Caco-2 (cell line): ENCODE measurements at regions not wholly inside any gene's neighbourhood (a gene's known extent, or its start where the extent isn't known, plus 50 kb on each side); places are given as distances from the start of the nearest gene placed in this dataset.

Source experiments
- BruUV-seq: library from RNA; stranded (reverse); fragments of 400-500 nt; replicated peaks from 2 replicates; lab custom pipeline; 2021; lab: Mats Ljungman, UMichigan
- CTCF ChIA-PET: fragments of 300-600 bp; sonication (Branson Sonifier 250); formaldehyde crosslinking; loops from one replicate; lab custom pipeline; 2022; ENCODE audit warnings: antibody characterized with exemption; lab: Charles Lee
- POLR2A ChIA-PET: fragments of 300-600 bp; sonication (Branson Sonifier 250); formaldehyde crosslinking; loops from one replicate; lab custom pipeline; 2022; ENCODE audit warnings: antibody characterized with exemption; lab: Charles Lee
- DNase-seq, 2 experiments: peaks; one replicate each; pipeline versions ENCODE4 v3.0.0 to v3.0.0-alpha.2; 2020 to 2022
- H3K27me3 ChIP-seq: replicated peaks from 2 replicates; pipeline ENCODE4 v1.6.0; 2011; ENCODE audit warnings: low read length; ENCODE audit not compliant: control insufficient read depth, insufficient read depth
- H3K36me3 ChIP-seq: 2 replicates; pipeline ENCODE4 v1.5.1; 2011; ENCODE audit warnings: low read length; ENCODE audit not compliant: control insufficient read depth, insufficient read depth
- H3K4me1 ChIP-seq: fragments of 250-450 bp; sonication (Bioruptor Pico); 2 replicates; pipeline ENCODE4 v1.5.1; 2020; ENCODE audit warnings: mild to moderate bottlenecking
- H3K4me3 ChIP-seq: 2 replicates; pipeline ENCODE4 v1.5.1; 2011; ENCODE audit warnings: low read depth, mild to moderate bottlenecking, control low read depth, low read length
- H3K9me3 ChIP-seq: fragments of 250-450 bp; sonication (Bioruptor Pico); 2 replicates; pipeline ENCODE4 v1.5.1; 2020; ENCODE audit warnings: mild to moderate bottlenecking, moderate library complexity
- H3K27ac Mint-ChIP-seq: one replicate; pipeline ENCODE4 v1.8.0; 2022; ENCODE audit warnings: mixed read lengths; ENCODE audit not compliant: unreplicated experiment
- H3K27me3 Mint-ChIP-seq: one replicate; pipeline ENCODE4 v1.8.0; 2022; ENCODE audit warnings: mixed read lengths; ENCODE audit not compliant: insufficient read depth, unreplicated experiment
- H3K36me3 Mint-ChIP-seq: one replicate; pipeline ENCODE4 v1.8.0; 2022; ENCODE audit warnings: mild to moderate bottlenecking, mixed read lengths; ENCODE audit not compliant: insufficient read depth, unreplicated experiment
- H3K4me1 Mint-ChIP-seq: one replicate; pipeline ENCODE4 v1.8.0; 2022; ENCODE audit warnings: low read depth, mixed read lengths; ENCODE audit not compliant: unreplicated experiment
- H3K4me3 Mint-ChIP-seq: one replicate; pipeline ENCODE4 v1.8.0; 2022; ENCODE audit warnings: mild to moderate bottlenecking, moderate library complexity, mixed read lengths; ENCODE audit not compliant: unreplicated experiment
- H3K9me3 Mint-ChIP-seq: one replicate; pipeline ENCODE4 v1.8.0; 2022; ENCODE audit warnings: mixed read lengths; ENCODE audit not compliant: unreplicated experiment
- CTCF ChIP-seq, 2 experiments: fragments of 200-600 bp in 1 of 2; IDR thresholded peaks; 1 replicate in 1 of 2; 2 replicates in 1 of 2; pipeline versions ENCODE4 v1.5.1 to v1.8.0; 2011 to 2022; ENCODE audit warnings: antibody characterized with exemption in 1 of 2, control low read depth in 1 of 2, inconsistent platforms in 1 of 2, low read depth in 1 of 2, low read length in 1 of 2, mild to moderate bottlenecking in 1 of 2, moderate library complexity in 1 of 2; ENCODE audit not compliant: insufficient read depth in 1 of 2, severe bottlenecking in 1 of 2, unreplicated experiment in 1 of 2
- intact Hi-C: fragments of 100-400 bp; cut with micrococcal nuclease; formaldehyde crosslinking; loops from one replicate; pipeline ENCODE4 v1.10.0; 2022; ENCODE audit not compliant: unreplicated experiment

GRCh38 chr5:28046596-28046995 lies 1008.2 kb upstream of the CDH9 start:
- Mint-ChIP-seq H3K27me3 (no peaks in the 10 kb centered on the region), H3K36me3 (no peaks in the 10 kb centered on the region), H3K4me1 (no peaks in the 10 kb centered on the region), H3K27ac (no peak overlapping the region), H3K4me3 (no peak overlapping the region), H3K9me3 (no peaks in the 10 kb centered on the region)
- Histone ChIP-seq H3K27me3 (no peaks in the 10 kb centered on the region), H3K4me1 (no peaks in the 10 kb centered on the region), H3K4me3 (no peak overlapping the region), H3K36me3 (no peaks in the 10 kb centered on the region), H3K9me3 (no peaks in the 10 kb centered on the region)
- no peak for DNase-seq
- BruUV-seq = no TSS peak
- CTCF ChIA-PET = no interaction called here
- POLR2A ChIA-PET = no interaction called here
- no peak for TF ChIP-seq CTCF (IDR thresholded peaks at IDR 0.05; ENCODE audit: insufficient read depth in 1 of 2, low read depth in 1 of 2, low read length in 1 of 2, severe bottlenecking in 1 of 2, unreplicated experiment in 1 of 2)
- intact Hi-C loops = no loop called here

DNA sequence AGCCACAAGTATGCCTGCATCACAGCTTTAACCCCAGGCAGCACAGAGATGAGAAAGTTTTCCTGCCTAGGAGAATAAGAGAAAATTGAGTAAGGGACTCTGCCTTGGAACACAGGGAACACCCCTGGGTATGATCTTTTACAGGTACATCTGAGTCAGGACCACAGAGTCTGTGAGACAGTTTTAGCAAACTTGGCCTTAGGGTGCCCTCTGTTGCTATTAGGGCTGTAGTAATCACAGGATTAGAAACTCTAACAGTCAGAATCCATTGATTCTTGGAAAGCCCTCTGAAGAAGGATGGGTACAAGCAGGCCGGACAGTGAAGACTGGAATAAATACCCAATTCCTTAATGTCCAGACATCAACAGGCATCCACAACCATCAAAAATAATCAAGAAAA lies 989.5 kb upstream of the CDH9 start:
- no peak overlapping the region for H3K4me3 Mint-ChIP-seq
- H3K4me3 ChIP-seq = no peak overlapping the region
- no peaks in the 10 kb centered on the region for H3K36me3 ChIP-seq
- ChIA-PET POLR2A (no interaction called here), CTCF (no interaction called here)
- H3K9me3 ChIP-seq = no peaks in the 10 kb centered on the region
- H3K36me3 Mint-ChIP-seq = no peaks in the 10 kb centered on the region
- no TSS peak for BruUV-seq
- no peak for DNase-seq
- intact Hi-C loops = no loop called here
- no peak for TF ChIP-seq CTCF (IDR thresholded peaks at IDR 0.05; ENCODE audit: insufficient read depth in 1 of 2, low read depth in 1 of 2, low read length in 1 of 2, severe bottlenecking in 1 of 2, unreplicated experiment in 1 of 2)
- peaks cover 20% of the 10 kb centered on the region for H3K9me3 Mint-ChIP-seq
- no peak overlapping the region for H3K27ac Mint-ChIP-seq
- no peaks in the 10 kb centered on the region for H3K4me1 Mint-ChIP-seq
- no peaks in the 10 kb centered on the region for H3K4me1 ChIP-seq
- H3K27me3 ChIP-seq = no peaks in the 10 kb centered on the region
- no peaks in the 10 kb centered on the region for H3K27me3 Mint-ChIP-seq

DNA sequence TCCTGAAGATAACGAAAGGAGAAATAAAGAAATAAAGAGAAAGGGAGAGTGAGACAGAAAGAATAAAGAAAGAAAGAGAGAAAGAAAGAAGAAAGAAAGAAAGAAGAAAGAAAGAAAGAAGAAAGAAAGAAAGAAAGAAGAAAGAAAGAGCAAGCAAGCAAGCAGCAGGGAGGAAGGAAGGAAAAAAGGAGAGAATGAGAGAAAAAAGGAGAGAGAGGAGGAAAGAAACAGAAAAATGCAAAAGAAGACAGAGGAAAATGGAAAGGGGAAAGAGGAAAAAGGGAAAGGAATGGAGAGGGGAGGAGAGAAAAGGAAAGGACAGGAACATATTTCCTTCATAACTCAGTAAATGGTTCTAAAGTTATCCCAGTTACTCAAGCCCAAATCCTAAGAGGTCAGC lies 978.8 kb upstream of the CDH9 start:
- ChIA-PET POLR2A (no interaction called here), CTCF (no interaction called here)
- intact Hi-C loops = no loop called here
- Mint-ChIP-seq H3K4me1 (no peaks in the 10 kb centered on the region), H3K9me3 (peaks cover 50% of the 10 kb centered on the region), H3K27me3 (no peaks in the 10 kb centered on the region), H3K27ac (no peak overlapping the region), H3K36me3 (no peaks in the 10 kb centered on the region), H3K4me3 (no peak overlapping the region)
- Histone ChIP-seq H3K4me3 (no peak overlapping the region), H3K9me3 (peaks cover 29% of the 10 kb centered on the region), H3K27me3 (no peaks in the 10 kb centered on the region), H3K36me3 (no peaks in the 10 kb centered on the region), H3K4me1 (no peaks in the 10 kb centered on the region)
- no peak for DNase-seq
- no TSS peak for BruUV-seq
- no peak for TF ChIP-seq CTCF (IDR thresholded peaks at IDR 0.05; ENCODE audit: insufficient read depth in 1 of 2, low read depth in 1 of 2, low read length in 1 of 2, severe bottlenecking in 1 of 2, unreplicated experiment in 1 of 2)
